ENCODE measurements at regions not wholly inside any gene's neighbourhood (a gene's known extent, or its start where the extent isn't known, plus 50 kb on each side); places are given as distances from the start of the nearest gene placed in this dataset.
A peak's percentile ranks its signal among the peaks of the same experiment; 100 is the strongest.

GRCh38 chr3:102699819-102700140 lies 265.0 kb downstream of the ZPLD1 start:
- no peak for TF ChIP-seq CTCF (conservative IDR thresholded peaks at IDR 0.05; ENCODE audit: low read depth)
- no peak for DNase-seq (ENCODE audit: low spot score)
- CTCF ChIA-PET: no interaction called here
- no peak overlapping the region for H3K27ac ChIP-seq
- POLR2A ChIA-PET (ENCODE audit: low non-redundant PET): no interaction called here

GRCh38 chr3:102712896-102713295 lies 278.1 kb downstream of the ZPLD1 start:
- DNase-seq (ENCODE audit: low spot score): no peak
- ChIA-PET POLR2A (ENCODE audit: low non-redundant PET) (no interaction called here), CTCF (no interaction called here)
- TF ChIP-seq CTCF (conservative IDR thresholded peaks at IDR 0.05; ENCODE audit: low read depth): no peak
- no peak overlapping the region for H3K27ac ChIP-seq

- DNase-seq (ENCODE audit: low spot score): no peak
- TF ChIP-seq CTCF (conservative IDR thresholded peaks at IDR 0.05; ENCODE audit: low read depth): no peak
- no peak overlapping the region for H3K27ac ChIP-seq
- ChIA-PET POLR2A (ENCODE audit: low non-redundant PET) (no interaction called here), CTCF (no interaction called here)
These were observed 279.8 kb downstream of the ZPLD1 start for GRCh38 chr3:102714567-102714966.

GRCh38 chr3:102715030-102715697 lies 280.3 kb downstream of the ZPLD1 start:
- no peak overlapping the region for H3K27ac ChIP-seq
- ChIA-PET POLR2A (ENCODE audit: low non-redundant PET) (no interaction called here), CTCF (interaction anchor here (0.7 kb wide), 1 partner anchor 1388 kb away, joined by 3 read pairs; no protein-coding TSS in a partner anchor)
- no peak for TF ChIP-seq CTCF (conservative IDR thresholded peaks at IDR 0.05; ENCODE audit: low read depth)
- peak; percentile 74 for DNase-seq (ENCODE audit: low spot score)

GRCh38 chr3:102718651-102719050 lies 283.8 kb downstream of the ZPLD1 start:
- no peak for DNase-seq (ENCODE audit: low spot score)
- POLR2A ChIA-PET (ENCODE audit: low non-redundant PET): no interaction called here
- CTCF ChIA-PET: interaction anchor here (0.6 to 0.7 kb wide), 2 partner anchors 311 to 392 kb away, joined by 3 read pairs; no protein-coding TSS in a partner anchor

GRCh38 chr3:102722317-102722716 lies 287.5 kb downstream of the ZPLD1 start:
- no peak overlapping the region for H3K27ac ChIP-seq
- ChIA-PET CTCF (no interaction called here), POLR2A (ENCODE audit: low non-redundant PET) (no interaction called here)
- DNase-seq (ENCODE audit: low spot score): no peak
- no peak for TF ChIP-seq CTCF (conservative IDR thresholded peaks at IDR 0.05; ENCODE audit: low read depth)

More at GRCh38 chr3:102718651-102719050, 283.8 kb downstream of the ZPLD1 start:
- H3K27ac ChIP-seq: no peak overlapping the region
- TF ChIP-seq CTCF (conservative IDR thresholded peaks at IDR 0.05; ENCODE audit: low read depth): no peak
